ENCODE measurements at regions not wholly inside any gene's neighbourhood (a gene's known extent, or its start where the extent isn't known, plus 50 kb on each side); places are given as distances from the start of the nearest gene placed in this dataset.
A peak's percentile ranks its signal among the peaks of the same experiment; 100 is the strongest.

- no peaks in the 10 kb centered on the region for H3K9me3 Mint-ChIP-seq
- TF ChIP-seq GRHL2 (CRISPR knock-in tag; IDR thresholded peaks at IDR 0.05; ENCODE audit: insufficient replicate concordance, severe bottlenecking) (no peak), ZBTB43 (CRISPR knock-in tag; IDR thresholded peaks at IDR 0.05) (no peak), NR1H2 (CRISPR knock-in tag; IDR thresholded peaks at IDR 0.05) (no peak), ZNF281 (CRISPR knock-in tag; IDR thresholded peaks at IDR 0.05) (no peak)
- no peak overlapping the region for H3K4me3 Mint-ChIP-seq
- H3K4me1 Mint-ChIP-seq: peaks cover 50% of the 10 kb centered on the region
- no peaks in the 10 kb centered on the region for H3K36me3 Mint-ChIP-seq
- no peak for DNase-seq (ENCODE audit: low spot score)
- ChIA-PET POLR2A (no interaction called here), CTCF (no interaction called here)
- H3K27ac Mint-ChIP-seq: no peak overlapping the region
- 0 out of 2 replicates have a peak, but pooled peaks have one; percentile 13 for ATAC-seq
- no peaks in the 10 kb centered on the region for H3K27me3 Mint-ChIP-seq (ENCODE audit: low read depth)
Observed at GRCh38 chr2:173747035-173747434, 218.1 kb downstream of the SP3 start.

GRCh38 chr2:173749315-173749714 lies 215.9 kb downstream of the SP3 start:
- H3K27me3 Mint-ChIP-seq (ENCODE audit: low read depth): no peaks in the 10 kb centered on the region

DNA sequence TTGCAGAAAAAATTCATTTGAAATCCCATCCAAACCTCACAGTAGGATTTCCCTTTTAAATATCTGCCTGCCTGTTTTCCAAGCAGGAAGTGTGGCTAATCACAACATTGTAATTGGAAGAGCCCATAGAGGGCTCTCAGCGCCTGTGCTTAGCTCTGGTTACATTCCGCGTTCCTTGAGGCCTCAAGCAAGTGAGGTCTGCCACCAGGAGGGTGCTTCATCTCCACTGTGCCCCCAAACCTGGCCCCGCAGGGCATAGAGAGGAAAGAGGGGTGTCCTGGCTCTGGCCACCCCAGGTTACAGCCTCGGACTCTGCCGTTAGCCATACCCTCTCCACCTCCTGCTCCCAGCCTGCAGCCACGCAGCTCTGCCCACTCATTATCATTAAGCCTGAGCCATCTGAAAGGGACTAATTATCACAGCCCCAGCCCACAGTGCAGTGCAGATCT lies 214.8 kb downstream of the SP3 start:
- H3K9me3 Mint-ChIP-seq: no peaks in the 10 kb centered on the region
- ChIA-PET CTCF (interaction anchor here (0.7 to 1.6 kb wide), 6 partner anchors 12 to 600 kb away, joined by 3 to 8 read pairs (median 4); no protein-coding TSS in a partner anchor), POLR2A (interaction anchor here (0.6 kb wide), 1 partner anchor 288 kb away, joined by 3 read pairs; no protein-coding TSS in a partner anchor)
- peak; percentile 90 for ATAC-seq
- DNase-seq (ENCODE audit: low spot score): no peak
- H3K36me3 Mint-ChIP-seq: no peaks in the 10 kb centered on the region
- TF ChIP-seq STAT6 (CRISPR knock-in tag; conservative IDR thresholded peaks at IDR 0.05; ENCODE audit: low read depth): no peak
- no peak for TF ChIP-seq ETV6 (CRISPR knock-in tag; IDR thresholded peaks at IDR 0.05)
- TF ChIP-seq MAX (CRISPR knock-in tag; IDR thresholded peaks at IDR 0.05): peak; percentile 31; the same call in 1 of the 2 replicates
- TF ChIP-seq, protein P1, sequence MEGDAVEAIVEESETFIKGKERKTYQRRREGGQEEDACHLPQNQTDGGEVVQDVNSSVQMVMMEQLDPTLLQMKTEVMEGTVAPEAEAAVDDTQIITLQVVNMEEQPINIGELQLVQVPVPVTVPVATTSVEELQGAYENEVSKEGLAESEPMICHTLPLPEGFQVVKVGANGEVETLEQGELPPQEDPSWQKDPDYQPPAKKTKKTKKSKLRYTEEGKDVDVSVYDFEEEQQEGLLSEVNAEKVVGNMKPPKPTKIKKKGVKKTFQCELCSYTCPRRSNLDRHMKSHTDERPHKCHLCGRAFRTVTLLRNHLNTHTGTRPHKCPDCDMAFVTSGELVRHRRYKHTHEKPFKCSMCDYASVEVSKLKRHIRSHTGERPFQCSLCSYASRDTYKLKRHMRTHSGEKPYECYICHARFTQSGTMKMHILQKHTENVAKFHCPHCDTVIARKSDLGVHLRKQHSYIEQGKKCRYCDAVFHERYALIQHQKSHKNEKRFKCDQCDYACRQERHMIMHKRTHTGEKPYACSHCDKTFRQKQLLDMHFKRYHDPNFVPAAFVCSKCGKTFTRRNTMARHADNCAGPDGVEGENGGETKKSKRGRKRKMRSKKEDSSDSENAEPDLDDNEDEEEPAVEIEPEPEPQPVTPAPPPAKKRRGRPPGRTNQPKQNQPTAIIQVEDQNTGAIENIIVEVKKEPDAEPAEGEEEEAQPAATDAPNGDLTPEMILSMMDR (IDR thresholded peaks at IDR 0.05): no peak
- no peak for TF ChIP-seq MLX (CRISPR knock-in tag; IDR thresholded peaks at IDR 0.05)
- peaks cover 65% of the 10 kb centered on the region for H3K4me1 Mint-ChIP-seq
- H3K4me3 Mint-ChIP-seq: no peak overlapping the region
- H3K27me3 Mint-ChIP-seq (ENCODE audit: low read depth): no peaks in the 10 kb centered on the region
- peak overlapping the region; percentile 14; the same call in 1 of the 2 replicates for H3K27ac Mint-ChIP-seq

More at GRCh38 chr2:173749315-173749714, 215.9 kb downstream of the SP3 start:
- ATAC-seq (no peak), DNase-seq (ENCODE audit: low spot score) (no peak)
- no peak for TF ChIP-seq MYBL2 (CRISPR knock-in tag; IDR thresholded peaks at IDR 0.05)
- no peak for TF ChIP-seq MAX (CRISPR knock-in tag; IDR thresholded peaks at IDR 0.05)
- no peak for TF ChIP-seq FOXK1 (CRISPR knock-in tag; IDR thresholded peaks at IDR 0.05)
- no peak for TF ChIP-seq RELA (CRISPR knock-in tag; IDR thresholded peaks at IDR 0.05; ENCODE audit: borderline replicate concordance)
- TF ChIP-seq ZNF232 (CRISPR knock-in tag; IDR thresholded peaks at IDR 0.05): no peak
- peaks cover 57% of the 10 kb centered on the region for H3K4me1 Mint-ChIP-seq
- POLR2A ChIA-PET: interaction anchor here (0.7 kb wide), 1 partner anchor 13 kb away, joined by 4 read pairs; no protein-coding TSS in a partner anchor
- no peaks in the 10 kb centered on the region for H3K9me3 Mint-ChIP-seq
- H3K36me3 Mint-ChIP-seq: no peaks in the 10 kb centered on the region
- no peak overlapping the region for H3K4me3 Mint-ChIP-seq
- CTCF ChIA-PET: interaction anchor here (0.6 to 1.6 kb wide), 3 partner anchors 15 to 300 kb away, joined by 3 to 8 read pairs (median 4); no protein-coding TSS in a partner anchor
- no peak overlapping the region for H3K27ac Mint-ChIP-seq

Data from WTC11 (cell line).